IMR-90 (cell line): ENCODE measurements at regions not wholly inside any gene's neighbourhood (a gene's known extent, or its start where the extent isn't known, plus 50 kb on each side); places are given as distances from the start of the nearest gene placed in this dataset.
A peak's percentile ranks its signal among the peaks of the same experiment; 100 is the strongest.

Experiments used
- ATAC-seq: fragments of 200-7000 bp; cut with Tn5 transposase; 2 replicates; pipeline ENCODE4 v1.9.1; 2020; ENCODE audit warnings: low read depth, mild to moderate bottlenecking, moderate library complexity
- BruUV-seq: library from RNA; stranded (reverse); fragments of 400-500 nt; replicated peaks from 2 replicates; lab custom pipeline; 2021; lab: Mats Ljungman, UMichigan
- CTCF ChIA-PET: fragments of 300-600 bp; formaldehyde crosslinking; extraction: SDS; loops from one replicate; lab custom pipeline; 2021; ENCODE audit warnings: antibody characterized with exemption; lab: Yijun Ruan, JAX
- POLR2A ChIA-PET: fragments of 300-600 bp; sonication (Branson Sonifier 250); formaldehyde crosslinking; loops from one replicate; lab custom pipeline; 2022; ENCODE audit warnings: antibody characterized with exemption; ENCODE audit not compliant: unreplicated experiment; lab: Charles Lee
- DNase-seq: peaks from one replicate; pipeline ENCODE4 v3.0.0; 2013
- H2AFZ ChIP-seq: replicated peaks from 2 replicates; pipeline ENCODE3; 2013; ENCODE audit warnings: low read length, mild to moderate bottlenecking; ENCODE audit not compliant: poor library complexity
- H2AK5ac ChIP-seq: 2 replicates; pipeline ENCODE4 v1.6.1; 2013; ENCODE audit warnings: low read depth, low read length, inconsistent platforms
- H2AK9ac ChIP-seq: replicated peaks from 2 replicates; pipeline ENCODE3; 2013; ENCODE audit warnings: mild to moderate bottlenecking, low read depth, low read length, moderate library complexity; ENCODE audit not compliant: poor library complexity
- H2BK120ac ChIP-seq: 2 replicates; pipeline ENCODE4 v1.6.1; 2013; ENCODE audit warnings: low read depth, low read length, inconsistent platforms
- H2BK15ac ChIP-seq: 3 replicates; pipeline ENCODE4 v1.6.1; 2013; ENCODE audit warnings: low read depth, low read length, inconsistent platforms
- H2BK20ac ChIP-seq: 2 replicates; pipeline ENCODE4 v1.6.1; 2013; ENCODE audit warnings: low read depth, mild to moderate bottlenecking, inconsistent platforms, low read length, moderate library complexity
- H2BK5ac ChIP-seq: 2 replicates; pipeline ENCODE4 v1.6.1; 2013; ENCODE audit warnings: mild to moderate bottlenecking, low read depth, low read length, inconsistent platforms; ENCODE audit not compliant: poor library complexity, severe bottlenecking
- H3K14ac ChIP-seq: replicated peaks from 2 replicates; pipeline ENCODE4 v1.6.1; 2013; ENCODE audit warnings: low read depth, low read length, inconsistent platforms
- H3K18ac ChIP-seq: 2 replicates; pipeline ENCODE4 v1.6.1; 2013; ENCODE audit warnings: low read depth, low read length, control low read depth
- H3K23ac ChIP-seq: 2 replicates; pipeline ENCODE4 v1.6.1; 2013; ENCODE audit warnings: low read depth, low read length, inconsistent platforms
- H3K27ac ChIP-seq: 2 replicates; pipeline ENCODE4 v1.5.1; 2013; ENCODE audit warnings: mild to moderate bottlenecking, control low read depth, low read length; ENCODE audit not compliant: insufficient read depth
- H3K27me3 ChIP-seq: 2 replicates; pipeline ENCODE4 v1.6.1; 2013; ENCODE audit warnings: low read length; ENCODE audit not compliant: control insufficient read depth, insufficient read depth
- H3K36me3 ChIP-seq: 2 replicates; pipeline ENCODE4 v1.6.1; 2013; ENCODE audit warnings: low read length, mixed read lengths; ENCODE audit not compliant: control insufficient read depth, insufficient read depth
- H3K4ac ChIP-seq: 2 replicates; pipeline ENCODE4 v1.6.1; 2013; ENCODE audit warnings: low read depth, low read length, inconsistent platforms
- H3K4me1 ChIP-seq: 2 replicates; pipeline ENCODE4 v1.6.1; 2013; ENCODE audit warnings: low read length, mixed read lengths; ENCODE audit not compliant: control insufficient read depth, insufficient read depth
- H3K4me2 ChIP-seq: 2 replicates; pipeline ENCODE4 v1.6.1; 2013; ENCODE audit warnings: low read depth, mild to moderate bottlenecking, control low read depth, low read length, moderate library complexity
- H3K4me3 ChIP-seq: 2 replicates; pipeline ENCODE4 v1.5.1; 2013; ENCODE audit warnings: low read depth, mild to moderate bottlenecking, control low read depth, low read length, moderate library complexity; ENCODE audit not compliant: insufficient read depth
- H3K56ac ChIP-seq: 2 replicates; pipeline ENCODE4 v1.6.1; 2013; ENCODE audit warnings: low read length, inconsistent platforms; ENCODE audit not compliant: insufficient read depth; ENCODE audit errors: extremely low read depth
- H3K79me1 ChIP-seq, 2 experiments: 2 replicates each; pipeline ENCODE4 v1.6.1; 2013; ENCODE audit warnings: low read length in 2 of 2, inconsistent platforms in 1 of 2, low read depth in 1 of 2
- H3K9ac ChIP-seq: 2 replicates; pipeline ENCODE4 v1.6.1; 2013; ENCODE audit warnings: low read depth, low read length, control low read depth
- H3K9me1 ChIP-seq: 2 replicates; pipeline ENCODE4 v1.6.1; 2013; ENCODE audit warnings: low read length, inconsistent platforms; ENCODE audit not compliant: insufficient read depth
- H3K9me3 ChIP-seq: 2 replicates; pipeline ENCODE4 v1.6.1; 2013; ENCODE audit warnings: low read length; ENCODE audit not compliant: control insufficient read depth, insufficient read depth
- H4K20me1 ChIP-seq: 2 replicates; pipeline ENCODE4 v1.6.1; 2013; ENCODE audit warnings: low read length, inconsistent platforms; ENCODE audit not compliant: insufficient read depth
- H4K5ac ChIP-seq: 2 replicates; pipeline ENCODE4 v1.6.1; 2013; ENCODE audit warnings: mild to moderate bottlenecking, low read depth, low read length, control low read depth
- H4K8ac ChIP-seq, 2 experiments: 2 replicates each; pipeline ENCODE4 v1.6.1; 2013; ENCODE audit warnings: low read depth in 2 of 2, low read length in 2 of 2, control low read depth in 1 of 2, inconsistent platforms in 1 of 2
- H4K91ac ChIP-seq: 2 replicates; pipeline ENCODE4 v1.6.1; 2013; ENCODE audit warnings: low read depth, low read length, inconsistent platforms; ENCODE audit not compliant: insufficient read depth
- CEBPB ChIP-seq: IDR thresholded peaks from 2 replicates; pipeline ENCODE4 v1.6.1; 2012; ENCODE audit warnings: low read depth, low read length, improper control_type of control experiment
- WGBS, 2 experiments: methylation state at CpG; one replicate each; pipeline versions ENCODE4 v1.1.5 to v1.1.7; 2013; ENCODE audit warnings: missing lambda C conversion rate in 2 of 2; ENCODE audit not compliant: insufficient read length in 1 of 2; ENCODE audit errors: extremely low coverage in 2 of 2; 5-methylcytosine and 5-hydroxymethylcytosine counted together
- dilution Hi-C: fragments of 300-500 bp; cut with HindIII; formaldehyde crosslinking; loops from one replicate; pipeline ENCODE4 v1.14.3; 2018; ENCODE audit warnings: low sequenced_read_pairs; ENCODE audit not compliant: unreplicated experiment
- in situ Hi-C: fragments of 300-500 bp; cut with MboI; formaldehyde crosslinking; loops from 3 replicates; pipeline ENCODE4 v1.14.3; 2019; ENCODE audit warnings: low sequenced_read_pairs, inconsistent platforms, mixed read lengths
- intact Hi-C: fragments of 100-400 bp; cut with micrococcal nuclease; formaldehyde crosslinking; loops from 2 replicates; pipeline ENCODE4 v1.10.0; 2022
- TF ChIP-seq, protein P1 (sequence below): fragments of 150-350 bp; IDR thresholded peaks from 2 replicates; pipeline ENCODE4 v1.6.1; 2016; ENCODE audit warnings: low read depth, mild to moderate bottlenecking, low read length, moderate library complexity, borderline replicate concordance

DNA sequence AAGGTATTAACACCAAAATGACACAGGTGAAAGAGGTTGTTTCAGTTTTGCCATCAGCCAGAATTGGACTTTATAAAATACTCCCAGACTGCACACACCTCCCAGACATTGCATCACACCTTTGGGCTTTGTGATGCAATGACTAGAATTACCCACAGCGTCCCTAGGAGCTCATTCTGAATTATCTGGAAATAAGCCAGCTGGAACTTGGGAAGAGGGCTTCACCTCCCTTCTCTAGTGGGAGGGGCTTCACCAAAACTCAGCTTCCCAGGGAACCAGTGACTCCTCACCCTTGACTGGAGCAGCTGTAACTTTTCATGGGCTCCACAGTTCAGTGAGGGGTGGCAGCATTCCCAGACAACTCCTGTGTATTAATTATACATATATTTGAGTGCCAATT, 83.1 kb upstream of the BZW1 start:
- no peak for ATAC-seq
- H4K20me1 ChIP-seq = no peaks in the 10 kb centered on the region
- dilution Hi-C loops (no loop called here), in situ Hi-C loops (no loop called here), intact Hi-C loops (no loop called here)
- no peak overlapping the region for H4K8ac ChIP-seq
- H3K14ac ChIP-seq = no peak overlapping the region
- H3K4ac ChIP-seq = no peak overlapping the region
- TF ChIP-seq, protein P1, sequence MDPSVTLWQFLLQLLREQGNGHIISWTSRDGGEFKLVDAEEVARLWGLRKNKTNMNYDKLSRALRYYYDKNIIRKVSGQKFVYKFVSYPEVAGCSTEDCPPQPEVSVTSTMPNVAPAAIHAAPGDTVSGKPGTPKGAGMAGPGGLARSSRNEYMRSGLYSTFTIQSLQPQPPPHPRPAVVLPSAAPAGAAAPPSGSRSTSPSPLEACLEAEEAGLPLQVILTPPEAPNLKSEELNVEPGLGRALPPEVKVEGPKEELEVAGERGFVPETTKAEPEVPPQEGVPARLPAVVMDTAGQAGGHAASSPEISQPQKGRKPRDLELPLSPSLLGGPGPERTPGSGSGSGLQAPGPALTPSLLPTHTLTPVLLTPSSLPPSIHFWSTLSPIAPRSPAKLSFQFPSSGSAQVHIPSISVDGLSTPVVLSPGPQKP = no peak
- peak; percentile 89 for TF ChIP-seq CEBPB
- no CpG with 5 or more reads among the region's 1 CpG for WGBS, 2 experiments
- H2BK120ac ChIP-seq = no peak overlapping the region
- ChIA-PET POLR2A (no interaction called here), CTCF (interaction anchor here (0.9 kb wide), 1 partner anchor 15 kb away, joined by 3 read pairs; no protein-coding TSS in a partner anchor)
- H2AK5ac ChIP-seq = no peak overlapping the region
- no peak overlapping the region for H4K5ac ChIP-seq
- H2BK20ac ChIP-seq = no peak overlapping the region
- no peak overlapping the region for H3K9ac ChIP-seq
- H3K27ac ChIP-seq = no peak overlapping the region
- H3K56ac ChIP-seq = no peak overlapping the region
- no peaks in the 10 kb centered on the region for H3K9me3 ChIP-seq
- no peak overlapping the region for H4K91ac ChIP-seq
- no peak overlapping the region for H2AFZ ChIP-seq
- no peak overlapping the region for H2BK5ac ChIP-seq
- no peaks in the 10 kb centered on the region for H3K9me1 ChIP-seq
- H3K18ac ChIP-seq = no peak overlapping the region
- no TSS peak for BruUV-seq
- H3K36me3 ChIP-seq = no peaks in the 10 kb centered on the region
- no peak overlapping the region for H3K4me2 ChIP-seq
- DNase-seq = peak; percentile 34
- H2BK15ac ChIP-seq = no peak overlapping the region
- H3K4me3 ChIP-seq = no peak overlapping the region
- H3K79me1 ChIP-seq = no peaks in the 10 kb centered on the region
- H3K23ac ChIP-seq = no peak overlapping the region
- no peaks in the 10 kb centered on the region for H3K4me1 ChIP-seq
- H3K27me3 ChIP-seq = peaks cover 44% of the 10 kb centered on the region
- H2AK9ac ChIP-seq = no peak overlapping the region
